ENCODE measurements at regions not wholly inside any gene's neighbourhood (a gene's known extent, or its start where the extent isn't known, plus 50 kb on each side); places are given as distances from the start of the nearest gene placed in this dataset.

- TF ChIP-seq CTCF (IDR thresholded peaks at IDR 0.05) = no peak
- no peak for TF ChIP-seq FOXJ3 (CRISPR knock-in tag; IDR thresholded peaks at IDR 0.05; ENCODE audit: borderline replicate concordance)
- TF ChIP-seq SP1 (CRISPR knock-in tag; conservative IDR thresholded peaks at IDR 0.05) = no peak
- no peak for TF ChIP-seq CBFB (CRISPR knock-in tag; IDR thresholded peaks at IDR 0.05; ENCODE audit: low read depth)
Measured at GRCh38 chr15:23851921-23852320, 164.8 kb upstream of the NDN start.
